ENCODE measurements at regions not wholly inside any gene's neighbourhood (a gene's known extent, or its start where the extent isn't known, plus 50 kb on each side); places are given as distances from the start of the nearest gene placed in this dataset.

- Histone ChIP-seq H4K20me1 (ENCODE audit: insufficient read depth) (no peaks in the 10 kb centered on the region), H3K27me3 (ENCODE audit: insufficient read depth, low read depth) (no peaks in the 10 kb centered on the region), H3K4me3 (IDR thresholded peaks at IDR 0.05; ENCODE audit: insufficient read depth, low read depth, low read length) (no peak overlapping the region), H3K79me2 (ENCODE audit: insufficient read depth, low read depth) (no peaks in the 10 kb centered on the region), H3K4me1 (ENCODE audit: low read depth, poor library complexity, severe bottlenecking) (peaks cover 15% of the 10 kb centered on the region), H3K36me3 (ENCODE audit: insufficient read depth) (no peaks in the 10 kb centered on the region), H3K9ac (no peak overlapping the region), H2AFZ (ENCODE audit: low read depth) (no peak overlapping the region), H3K4me2 (no peak overlapping the region), H3K27ac (no peak overlapping the region)
- TF ChIP-seq, protein P1, sequence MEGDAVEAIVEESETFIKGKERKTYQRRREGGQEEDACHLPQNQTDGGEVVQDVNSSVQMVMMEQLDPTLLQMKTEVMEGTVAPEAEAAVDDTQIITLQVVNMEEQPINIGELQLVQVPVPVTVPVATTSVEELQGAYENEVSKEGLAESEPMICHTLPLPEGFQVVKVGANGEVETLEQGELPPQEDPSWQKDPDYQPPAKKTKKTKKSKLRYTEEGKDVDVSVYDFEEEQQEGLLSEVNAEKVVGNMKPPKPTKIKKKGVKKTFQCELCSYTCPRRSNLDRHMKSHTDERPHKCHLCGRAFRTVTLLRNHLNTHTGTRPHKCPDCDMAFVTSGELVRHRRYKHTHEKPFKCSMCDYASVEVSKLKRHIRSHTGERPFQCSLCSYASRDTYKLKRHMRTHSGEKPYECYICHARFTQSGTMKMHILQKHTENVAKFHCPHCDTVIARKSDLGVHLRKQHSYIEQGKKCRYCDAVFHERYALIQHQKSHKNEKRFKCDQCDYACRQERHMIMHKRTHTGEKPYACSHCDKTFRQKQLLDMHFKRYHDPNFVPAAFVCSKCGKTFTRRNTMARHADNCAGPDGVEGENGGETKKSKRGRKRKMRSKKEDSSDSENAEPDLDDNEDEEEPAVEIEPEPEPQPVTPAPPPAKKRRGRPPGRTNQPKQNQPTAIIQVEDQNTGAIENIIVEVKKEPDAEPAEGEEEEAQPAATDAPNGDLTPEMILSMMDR (conservative IDR thresholded peaks at IDR 0.05; ENCODE audit: low read depth, low read length), result no peak
These were observed 107.9 kb upstream of the TEX13D start for GRCh38 chrX:124224528-124224927.

DNA sequence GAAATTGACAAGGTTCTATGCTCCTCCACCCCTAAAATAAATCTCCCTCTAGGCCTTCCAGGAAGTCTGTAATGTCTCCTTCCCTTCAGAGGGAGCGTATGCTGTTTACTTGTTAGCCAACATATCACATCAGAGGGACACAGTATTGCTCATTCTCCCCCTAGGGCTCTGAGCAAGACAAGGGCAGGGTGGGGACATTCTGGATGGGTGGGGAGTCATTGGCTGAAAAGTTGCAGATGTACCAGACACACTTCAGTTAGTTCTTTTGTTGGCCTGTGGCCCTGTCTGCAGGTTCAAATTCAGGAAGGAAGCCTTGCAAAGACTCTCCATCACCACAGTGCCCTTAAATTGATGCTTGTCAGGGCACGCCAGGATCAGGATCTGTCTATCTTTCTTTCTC is 106.3 kb upstream of the TEX13D start:
- H3K4me2 ChIP-seq, result no peak overlapping the region
- no peak overlapping the region for H3K9ac ChIP-seq
- H3K27ac ChIP-seq, result no peak overlapping the region
- no peaks in the 10 kb centered on the region for H4K20me1 ChIP-seq (ENCODE audit: insufficient read depth)
- no peaks in the 10 kb centered on the region for H3K36me3 ChIP-seq (ENCODE audit: insufficient read depth)
- H3K79me2 ChIP-seq (ENCODE audit: insufficient read depth, low read depth), result no peaks in the 10 kb centered on the region
- H3K27me3 ChIP-seq (ENCODE audit: insufficient read depth, low read depth), result no peaks in the 10 kb centered on the region
- no peak overlapping the region for H2AFZ ChIP-seq (ENCODE audit: low read depth)
- H3K4me1 ChIP-seq (ENCODE audit: low read depth, poor library complexity, severe bottlenecking), result peaks cover 24% of the 10 kb centered on the region
- no peak overlapping the region for H3K4me3 ChIP-seq (IDR thresholded peaks at IDR 0.05; ENCODE audit: insufficient read depth, low read depth, low read length)
- TF ChIP-seq, protein P1 (conservative IDR thresholded peaks at IDR 0.05; ENCODE audit: low read depth, low read length), result no peak

- Histone ChIP-seq H3K27ac (no peak overlapping the region), H2AFZ (ENCODE audit: low read depth) (no peak overlapping the region), H3K9ac (no peak overlapping the region), H3K4me1 (ENCODE audit: low read depth, poor library complexity, severe bottlenecking) (peaks cover 52% of the 10 kb centered on the region), H3K36me3 (ENCODE audit: insufficient read depth) (no peaks in the 10 kb centered on the region), H3K4me2 (no peak overlapping the region), H3K79me2 (ENCODE audit: insufficient read depth, low read depth) (no peaks in the 10 kb centered on the region), H3K4me3 (IDR thresholded peaks at IDR 0.05; ENCODE audit: insufficient read depth, low read depth, low read length) (no peak overlapping the region), H3K27me3 (ENCODE audit: insufficient read depth, low read depth) (no peaks in the 10 kb centered on the region), H4K20me1 (ENCODE audit: insufficient read depth) (no peaks in the 10 kb centered on the region)
- TF ChIP-seq, protein P1 (conservative IDR thresholded peaks at IDR 0.05; ENCODE audit: low read depth, low read length), result no peak
These were observed 103.6 kb upstream of the TEX13D start for GRCh38 chrX:124228849-124229248.

- peaks cover 57% of the 10 kb centered on the region for H3K4me1 ChIP-seq (ENCODE audit: low read depth, poor library complexity, severe bottlenecking)
- TF ChIP-seq, protein P1 (conservative IDR thresholded peaks at IDR 0.05; ENCODE audit: low read depth, low read length), result no peak
- H3K4me3 ChIP-seq (IDR thresholded peaks at IDR 0.05; ENCODE audit: insufficient read depth, low read depth, low read length), result no peak overlapping the region
- H2AFZ ChIP-seq (ENCODE audit: low read depth), result no peak overlapping the region
- no peaks in the 10 kb centered on the region for H3K27me3 ChIP-seq (ENCODE audit: insufficient read depth, low read depth)
- H3K27ac ChIP-seq, result no peak overlapping the region
- no peaks in the 10 kb centered on the region for H3K36me3 ChIP-seq (ENCODE audit: insufficient read depth)
- no peaks in the 10 kb centered on the region for H3K79me2 ChIP-seq (ENCODE audit: insufficient read depth, low read depth)
- no peak overlapping the region for H3K9ac ChIP-seq
- H4K20me1 ChIP-seq (ENCODE audit: insufficient read depth), result no peaks in the 10 kb centered on the region
- H3K4me2 ChIP-seq, result no peak overlapping the region; the same call in 1 of the 2 replicates
These were observed 103.1 kb upstream of the TEX13D start for GRCh38 chrX:124229374-124229773.

All from KMS-11 (cell line).